HG03439 (cell line): ENCODE measurements at regions not wholly inside any gene's neighbourhood (a gene's known extent, or its start where the extent isn't known, plus 50 kb on each side); places are given as distances from the start of the nearest gene placed in this dataset.
A peak's percentile ranks its signal among the peaks of the same experiment; 100 is the strongest.
"Not testable (repeated sequence)": the region's sequence is repeated elsewhere in the genome, so short reads cannot be mapped to it uniquely, and the experiment has no call there.

Source experiments
- ATAC-seq: cut with Tn5 transposase; IDR thresholded peaks from one replicate; pipeline ENCODE4 v1.9.1; 2021; ENCODE audit warnings: mild to moderate bottlenecking, moderate library complexity; ENCODE audit not compliant: unreplicated experiment

- ATAC-seq, result no peak
These were observed 134.2 kb upstream of the NEIL3 start for GRCh38 chr4:177175473-177175872.

GRCh38 chr4:177177541-177178081 lies 132.1 kb upstream of the NEIL3 start:
- ATAC-seq, result no peak

GRCh38 chr4:177178246-177178645 lies 131.4 kb upstream of the NEIL3 start:
- ATAC-seq, result no peak

GRCh38 chr4:177182166-177182565 lies 127.5 kb upstream of the NEIL3 start:
- ATAC-seq, result no peak

- ATAC-seq, result no peak
These were observed 126.9 kb upstream of the NEIL3 start for GRCh38 chr4:177182728-177183127.

GRCh38 chr4:177185151-177185550 lies 124.5 kb upstream of the NEIL3 start:
- ATAC-seq, result no peak

GRCh38 chr4:177185579-177185978 lies 124.1 kb upstream of the NEIL3 start:
- ATAC-seq, result no peak

GRCh38 chr4:177187371-177187770 lies 122.3 kb upstream of the NEIL3 start:
- no peak for ATAC-seq

GRCh38 chr4:177190995-177191580 lies 118.6 kb upstream of the NEIL3 start:
- ATAC-seq, result no peak

GRCh38 chr4:177191586-177191985 lies 118.1 kb upstream of the NEIL3 start:
- no peak for ATAC-seq

- ATAC-seq, result no peak
These were observed 117.7 kb upstream of the NEIL3 start for GRCh38 chr4:177191991-177192390.

- not testable (repeated sequence) for ATAC-seq
These were observed 116.5 kb upstream of the NEIL3 start for GRCh38 chr4:177193024-177193715.

- no peak for ATAC-seq
These were observed 114.8 kb upstream of the NEIL3 start for GRCh38 chr4:177194906-177195305.

GRCh38 chr4:177196615-177197014 lies 113.1 kb upstream of the NEIL3 start:
- no peak for ATAC-seq

- no peak for ATAC-seq
These were observed 108.1 kb upstream of the NEIL3 start for GRCh38 chr4:177201614-177202013.

- ATAC-seq, result no peak
These were observed 105.5 kb upstream of the NEIL3 start for GRCh38 chr4:177204126-177204525.

GRCh38 chr4:177214935-177215334 lies 94.7 kb upstream of the NEIL3 start:
- ATAC-seq, result no peak

GRCh38 chr4:177220376-177220775 lies 89.3 kb upstream of the NEIL3 start:
- no peak for ATAC-seq

- no peak for ATAC-seq
These were observed 86.9 kb upstream of the NEIL3 start for GRCh38 chr4:177222781-177223180.

GRCh38 chr4:177225605-177226004 lies 84.1 kb upstream of the NEIL3 start:
- peak; percentile 96 for ATAC-seq

- no peak for ATAC-seq
These were observed 82.0 kb upstream of the NEIL3 start for GRCh38 chr4:177227636-177228035.

- no peak for ATAC-seq
These were observed 81.1 kb upstream of the NEIL3 start for GRCh38 chr4:177228599-177228998.

- ATAC-seq, result no peak
These were observed 80.3 kb upstream of the NEIL3 start for GRCh38 chr4:177229331-177229730.
